Upper lobe of left lung (tissue), 6 donors: ENCODE measurements at regions not wholly inside any gene's neighbourhood (a gene's known extent, or its start where the extent isn't known, plus 50 kb on each side); places are given as distances from the start of the nearest gene placed in this dataset.

ENCODE experiments used
- ATAC-seq, 2 donors: fragments of 200-7000 bp; cut with Tn5 transposase; one replicate each; pipeline ENCODE4 v1.9.1; 2022; ENCODE audit warnings: mild to moderate bottlenecking in 2 of 2, moderate library complexity in 2 of 2; ENCODE audit not compliant: low FRiP score in 2 of 2
- DNase-seq, 2 donors: peaks; one replicate each; pipeline ENCODE4 v3.0.0-alpha.2; 2019 to 2020
- H3K27ac ChIP-seq, 4 donors: fragments of 200-600 bp; sonication (generic); one replicate each; pipeline ENCODE4 v1.5.1; 2016 to 2019
- H3K27me3 ChIP-seq, 4 donors: fragments of 200-600 bp; sonication (generic); one replicate each; pipeline ENCODE4 v1.5.1; 2017 to 2019
- H3K36me3 ChIP-seq, 4 donors: fragments of 200-600 bp; sonication (generic); one replicate each; pipeline ENCODE4 v1.5.1; 2016 to 2019
- H3K4me1 ChIP-seq, 4 donors: fragments of 200-600 bp; sonication (generic); one replicate each; pipeline ENCODE4 v1.5.1; 2018 to 2019
- H3K4me3 ChIP-seq, 4 donors: fragments of 200-600 bp; sonication (generic); one replicate each; pipeline ENCODE4 v1.5.1; 2017 to 2019; ENCODE audit warnings: mild to moderate bottlenecking in 2 of 4, moderate library complexity in 1 of 4
- H3K9me3 ChIP-seq, 4 donors: fragments of 200-600 bp; sonication (generic); one replicate each; pipeline ENCODE4 v1.5.1; 2018 to 2019
- EP300 ChIP-seq, 4 donors: sonication (generic); formaldehyde crosslinking; IDR thresholded peaks; one replicate each; pipeline ENCODE4 v1.5.1; 2017; ENCODE audit warnings: antibody characterized with exemption in 4 of 4, control low read depth in 2 of 4
- POLR2A ChIP-seq, 4 donors: fragments of 450-650 bp; IDR thresholded peaks; one replicate each; pipeline ENCODE4 v1.5.1; 2016 to 2017; ENCODE audit warnings: antibody characterized with exemption in 4 of 4, mild to moderate bottlenecking in 2 of 4
- POLR2AphosphoS5 ChIP-seq, 2 donors: sonication (generic); formaldehyde crosslinking; IDR thresholded peaks; one replicate each; pipeline ENCODE4 v1.5.1; 2017; ENCODE audit warnings: antibody characterized with exemption in 2 of 2
- WGBS, 2 donors: methylation state at CpG; one replicate each; pipeline ENCODE4 v1.1.5; 2017 to 2018; 5-methylcytosine and 5-hydroxymethylcytosine counted together
- TF ChIP-seq, protein P1 (sequence below), 6 experiments: fragments of 450-650 bp in 4 of 6; fragments of 200-600 bp in 2 of 6; sonication (generic) in 2 of 6; IDR thresholded peaks; one replicate each; pipeline ENCODE4 v1.5.1; 2016 to 2019; ENCODE audit warnings: antibody characterized with exemption in 6 of 6
- donor health status: DM: no; HTN: no; CAD: no; lungs with moderate emphysema.
- donor health status: DM: no; HTN: yes; CAD: no; lungs with severe emphysema.

GRCh38 chr3:18765662-18766061, 340.5 kb upstream of the SATB1 start:
- no peaks in the 10 kb centered on the region for H3K27me3 ChIP-seq
- 88 to 100% methylated on average over 1 of the region's 1 CpG for WGBS, 2 donors
- H3K36me3 ChIP-seq = no peaks in the 10 kb centered on the region
- TF ChIP-seq POLR2AphosphoS5 (IDR thresholded peaks at IDR 0.05) (no peak), EP300 (IDR thresholded peaks at IDR 0.05) (no peak), POLR2A (IDR thresholded peaks at IDR 0.05) (no peak)
- TF ChIP-seq, protein P1, sequence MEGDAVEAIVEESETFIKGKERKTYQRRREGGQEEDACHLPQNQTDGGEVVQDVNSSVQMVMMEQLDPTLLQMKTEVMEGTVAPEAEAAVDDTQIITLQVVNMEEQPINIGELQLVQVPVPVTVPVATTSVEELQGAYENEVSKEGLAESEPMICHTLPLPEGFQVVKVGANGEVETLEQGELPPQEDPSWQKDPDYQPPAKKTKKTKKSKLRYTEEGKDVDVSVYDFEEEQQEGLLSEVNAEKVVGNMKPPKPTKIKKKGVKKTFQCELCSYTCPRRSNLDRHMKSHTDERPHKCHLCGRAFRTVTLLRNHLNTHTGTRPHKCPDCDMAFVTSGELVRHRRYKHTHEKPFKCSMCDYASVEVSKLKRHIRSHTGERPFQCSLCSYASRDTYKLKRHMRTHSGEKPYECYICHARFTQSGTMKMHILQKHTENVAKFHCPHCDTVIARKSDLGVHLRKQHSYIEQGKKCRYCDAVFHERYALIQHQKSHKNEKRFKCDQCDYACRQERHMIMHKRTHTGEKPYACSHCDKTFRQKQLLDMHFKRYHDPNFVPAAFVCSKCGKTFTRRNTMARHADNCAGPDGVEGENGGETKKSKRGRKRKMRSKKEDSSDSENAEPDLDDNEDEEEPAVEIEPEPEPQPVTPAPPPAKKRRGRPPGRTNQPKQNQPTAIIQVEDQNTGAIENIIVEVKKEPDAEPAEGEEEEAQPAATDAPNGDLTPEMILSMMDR (IDR thresholded peaks at IDR 0.05) = no peak
- no peak overlapping the region for H3K4me3 ChIP-seq
- DNase-seq = no peak
- no peaks in the 10 kb centered on the region for H3K9me3 ChIP-seq
- no peak for ATAC-seq
- H3K27ac ChIP-seq = no peak overlapping the region
- no peaks in the 10 kb centered on the region for H3K4me1 ChIP-seq

- no peaks in the 10 kb centered on the region for H3K4me1 ChIP-seq
Measured at GRCh38 chr3:18765161-18765560, 340.0 kb upstream of the SATB1 start.

DNA sequence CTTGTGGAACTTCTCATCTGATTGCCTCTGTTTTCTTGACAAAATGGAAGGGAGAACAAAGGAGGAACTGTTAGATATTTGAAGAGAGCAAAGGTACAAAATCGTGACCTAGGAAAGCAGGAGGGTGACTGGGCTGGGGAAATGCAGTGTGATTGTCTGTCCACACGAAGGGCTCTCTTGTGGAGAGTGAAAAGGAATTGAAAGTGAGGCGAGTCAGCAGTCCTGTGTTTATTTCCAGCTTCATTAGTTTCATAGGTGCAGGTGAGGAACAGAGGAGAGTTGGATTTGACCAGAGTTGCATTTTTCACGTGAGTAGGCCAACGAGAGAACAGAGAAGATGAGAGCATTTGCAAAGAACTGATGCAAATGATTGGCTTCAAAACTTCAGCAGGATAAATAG, 336.4 kb upstream of the SATB1 start:
- no peaks in the 10 kb centered on the region for H3K4me1 ChIP-seq
- H3K36me3 ChIP-seq = no peaks in the 10 kb centered on the region
- ATAC-seq = no peak
- WGBS, 2 donors = 56 to 68% methylated on average over 4 to 5 of the region's 5 CpGs
- H3K9me3 ChIP-seq = no peaks in the 10 kb centered on the region
- no peak for DNase-seq
- no peak overlapping the region for H3K4me3 ChIP-seq
- no peak overlapping the region for H3K27ac ChIP-seq
- no peaks in the 10 kb centered on the region for H3K27me3 ChIP-seq
- TF ChIP-seq POLR2AphosphoS5 (IDR thresholded peaks at IDR 0.05) (no peak), EP300 (IDR thresholded peaks at IDR 0.05) (no peak)

More at GRCh38 chr3:18765161-18765560, 340.0 kb upstream of the SATB1 start:
- Histone ChIP-seq H3K27ac (no peak overlapping the region), H3K9me3 (no peaks in the 10 kb centered on the region), H3K36me3 (no peaks in the 10 kb centered on the region), H3K27me3 (no peaks in the 10 kb centered on the region), H3K4me3 (no peak overlapping the region)
- 76 to 84% methylated on average over 5 of the region's 5 CpGs for WGBS, 2 donors
- ATAC-seq (no peak), DNase-seq (no peak)
- TF ChIP-seq POLR2A (IDR thresholded peaks at IDR 0.05) (no peak), EP300 (IDR thresholded peaks at IDR 0.05) (no peak), POLR2AphosphoS5 (IDR thresholded peaks at IDR 0.05) (no peak)
- TF ChIP-seq, protein P1 (IDR thresholded peaks at IDR 0.05) = no peak

DNA sequence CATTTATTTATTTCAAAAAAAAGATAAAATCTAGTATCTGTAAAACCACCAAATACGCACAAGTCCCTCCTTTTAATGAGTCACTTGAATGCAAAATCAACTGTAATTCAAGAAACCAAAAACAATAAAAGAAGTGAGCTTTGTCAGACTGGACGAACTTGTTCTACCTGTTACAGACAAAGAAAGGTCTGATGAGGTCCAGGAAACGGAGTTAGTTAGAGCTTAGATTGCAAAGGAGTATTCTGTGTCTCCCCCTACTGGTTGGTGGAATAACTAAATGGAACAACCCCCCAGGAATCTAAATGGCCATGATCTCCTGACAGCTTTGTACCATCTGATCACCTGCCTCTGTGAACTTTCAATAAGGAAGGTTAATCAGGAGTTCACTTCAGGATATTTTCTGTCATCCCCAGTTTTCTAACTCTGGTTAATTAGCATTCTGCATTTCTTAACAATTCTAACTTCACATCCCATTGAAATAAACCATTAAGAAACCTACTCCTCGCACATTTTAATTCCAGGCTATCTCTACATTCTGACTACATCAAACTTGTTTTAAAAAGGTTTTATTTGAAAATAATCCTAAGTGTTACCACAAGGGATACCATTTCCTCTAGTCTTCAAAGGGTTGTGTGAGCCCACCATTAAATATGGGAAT, 333.0 kb upstream of the SATB1 start:
- no peaks in the 10 kb centered on the region for H3K27me3 ChIP-seq
- no peak overlapping the region for H3K27ac ChIP-seq
- no peaks in the 10 kb centered on the region for H3K4me1 ChIP-seq
- no peaks in the 10 kb centered on the region for H3K9me3 ChIP-seq
- H3K36me3 ChIP-seq = no peaks in the 10 kb centered on the region
- H3K4me3 ChIP-seq = no peak overlapping the region
- ATAC-seq (peak; percentile 53 to 81), DNase-seq (no peak)
- TF ChIP-seq, protein P1 (IDR thresholded peaks at IDR 0.05) = peak; percentile 27 to 81 (median 54)
- TF ChIP-seq POLR2A (IDR thresholded peaks at IDR 0.05) = no peak
- TF ChIP-seq EP300 (IDR thresholded peaks at IDR 0.05) = peak in 1 of 4 donors; percentile 17
- 39 to 42% methylated on average over 4 of the region's 4 CpGs for WGBS, 2 donors

DNA sequence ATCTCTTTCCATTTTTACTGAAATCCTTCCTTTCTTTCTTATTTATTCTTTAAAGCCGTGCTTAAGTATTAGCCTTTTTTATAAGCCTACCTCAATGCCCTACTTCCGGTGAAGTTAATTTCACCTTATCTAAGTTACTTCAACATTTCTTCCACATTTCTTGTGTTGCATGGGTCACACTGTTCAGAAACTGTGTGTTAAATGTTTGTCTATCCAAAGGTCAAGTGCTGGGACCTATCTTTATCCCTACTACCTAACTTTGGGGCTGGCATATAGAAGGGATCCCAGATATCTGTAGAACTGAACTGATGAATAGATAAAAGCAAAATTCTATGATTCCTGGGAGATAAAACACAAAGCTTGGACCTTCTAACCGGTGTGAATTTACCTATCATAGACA, 332.3 kb upstream of the SATB1 start:
- DNase-seq (no peak), ATAC-seq (no peak)
- Histone ChIP-seq H3K4me3 (no peak overlapping the region), H3K27me3 (no peaks in the 10 kb centered on the region), H3K9me3 (no peaks in the 10 kb centered on the region), H3K36me3 (no peaks in the 10 kb centered on the region), H3K4me1 (no peaks in the 10 kb centered on the region), H3K27ac (no peak overlapping the region)
- TF ChIP-seq POLR2A (IDR thresholded peaks at IDR 0.05) (no peak), EP300 (IDR thresholded peaks at IDR 0.05) (no peak), POLR2AphosphoS5 (IDR thresholded peaks at IDR 0.05) (no peak)
- TF ChIP-seq, protein P1 (IDR thresholded peaks at IDR 0.05) = no peak
- WGBS, 2 donors = 83 to 89% methylated on average over 3 of the region's 3 CpGs
